ENCODE measurements at regions not wholly inside any gene's neighbourhood (a gene's known extent, or its start where the extent isn't known, plus 50 kb on each side); places are given as distances from the start of the nearest gene placed in this dataset.

GRCh38 chr18:59833785-59834184 lies 66.0 kb upstream of the PMAIP1 start:
- no peak overlapping the region for H2AFZ ChIP-seq (ENCODE audit: low read depth)
- H3K4me3 ChIP-seq (ENCODE audit: low read depth in 2 of 2, low read length in 1 of 2) = no peak overlapping the region
- H3K27ac ChIP-seq (ENCODE audit: low read depth in 2 of 2, low read length in 1 of 2) = no peak overlapping the region
- H3K79me2 ChIP-seq (ENCODE audit: insufficient read depth) = no peaks in the 10 kb centered on the region
- CTCF ChIA-PET = no interaction called here
- H3K9me2 ChIP-seq = no peaks in the 10 kb centered on the region
- H3K36me3 ChIP-seq (replicated peaks in 1 of 2; ENCODE audit: control insufficient read depth in 1 of 2, insufficient read depth in 2 of 2, low read length in 1 of 2) = no peaks in the 10 kb centered on the region
- TF ChIP-seq EZH2phosphoT487 (IDR thresholded peaks at IDR 0.05; ENCODE audit: borderline replicate concordance, low read depth) = no peak
- TF ChIP-seq CTCF (IDR thresholded peaks at IDR 0.05) = no peak
- no peak for TF ChIP-seq GABPA (IDR thresholded peaks at IDR 0.05; ENCODE audit: low read depth)
- TF ChIP-seq FOXM1 (IDR thresholded peaks at IDR 0.05; ENCODE audit: low read depth) = no peak
- TF ChIP-seq IRF3 (IDR thresholded peaks at IDR 0.05; ENCODE audit: low read depth, low read length) = no peak
- TF ChIP-seq NRF1 (IDR thresholded peaks at IDR 0.05; ENCODE audit: low read depth, low read length) = no peak
- no peak for TF ChIP-seq TEAD4 (IDR thresholded peaks at IDR 0.05; ENCODE audit: borderline replicate concordance, insufficient read depth)
- no peak for TF ChIP-seq GATA2 (CRISPR knock-in tag; IDR thresholded peaks at IDR 0.05)
- TF ChIP-seq TAF1 (IDR thresholded peaks at IDR 0.05; ENCODE audit: borderline replicate concordance, low read depth, low read length) = no peak
- no peak for TF ChIP-seq FOSL2 (IDR thresholded peaks at IDR 0.05; ENCODE audit: borderline replicate concordance, low read depth)
- no peak for TF ChIP-seq JUND (IDR thresholded peaks at IDR 0.05)
- TF ChIP-seq REST (IDR thresholded peaks at IDR 0.05; ENCODE audit: low read depth, low read length) = no peak
- no peak for TF ChIP-seq RCOR1 (IDR thresholded peaks at IDR 0.05; ENCODE audit: low read length)
- 62% methylated on average over 3 of the region's 3 CpGs for WGBS (ENCODE audit: low lambda C conversion rate)
- peaks cover 2 to 5% of the 10 kb centered on the region in 2 experiments; a peak in 1 of 4 replicates for H3K4me1 ChIP-seq (ENCODE audit: control insufficient read depth in 1 of 2, insufficient read depth in 2 of 2, low read depth in 1 of 2, low read length in 1 of 2)
- no peaks in the 10 kb centered on the region for H3K9me3 ChIP-seq
- H3K9ac ChIP-seq = no peak overlapping the region
- H3F3A ChIP-seq (replicated peaks; ENCODE audit: insufficient read depth) = no peaks in the 10 kb centered on the region
- no peaks in the 10 kb centered on the region for H3K27me3 ChIP-seq (ENCODE audit: insufficient read depth)
- no peaks in the 10 kb centered on the region for H4K20me1 ChIP-seq (ENCODE audit: insufficient read depth)
- POLR2A ChIA-PET = no interaction called here
- no peak overlapping the region for H3K4me2 ChIP-seq
- DNase-seq = no peak
